ENCODE measurements at regions not wholly inside any gene's neighbourhood (a gene's known extent, or its start where the extent isn't known, plus 50 kb on each side); places are given as distances from the start of the nearest gene placed in this dataset.

DNA sequence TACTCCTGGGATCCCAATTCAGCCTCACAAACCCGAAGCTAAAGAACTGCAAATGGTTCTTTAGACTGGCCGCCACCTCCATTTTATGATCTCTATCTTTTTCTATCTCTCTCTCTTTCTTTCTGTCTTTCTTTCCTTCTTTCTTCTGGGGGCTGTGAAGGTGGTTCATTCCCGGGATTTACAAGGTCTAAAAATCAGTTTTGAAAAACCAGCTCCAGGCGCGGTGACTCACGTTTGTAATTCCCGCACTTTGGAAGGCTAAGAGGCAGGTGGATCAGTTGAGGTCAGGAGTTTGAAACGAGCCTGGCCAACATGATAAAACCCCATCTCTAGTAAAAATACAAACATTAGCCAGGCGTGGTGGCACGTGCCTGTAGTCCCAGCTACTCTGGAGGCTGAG lies 67.2 kb upstream of the VASH1 start:
- TF ChIP-seq CTCF (IDR thresholded peaks at IDR 0.05) (no peak), POLR2AphosphoS5 (IDR thresholded peaks at IDR 0.05) (no peak)
